HEK293 (cell line): ENCODE measurements at regions not wholly inside any gene's neighbourhood (a gene's known extent, or its start where the extent isn't known, plus 50 kb on each side); places are given as distances from the start of the nearest gene placed in this dataset.

ENCODE experiments used
- CTCF ChIA-PET: fragments of 350-600 bp; formaldehyde crosslinking; extraction: SDS; loops from one replicate; lab custom pipeline; 2021; ENCODE audit warnings: antibody characterized with exemption; lab: Yijun Ruan, JAX
- POLR2A ChIA-PET: fragments of 300-600 bp; formaldehyde crosslinking; extraction: SDS; loops from one replicate; lab custom pipeline; 2020; ENCODE audit warnings: antibody characterized with exemption, inconsistent platforms; lab: Yijun Ruan, JAX
- H3K27ac ChIP-seq: fragments of 200-500 bp; sonication (Bioruptor generic); 2 replicates; pipeline ENCODE4 v1.5.1; 2014; ENCODE audit warnings: low read depth, low read length, control low read depth, inconsistent platforms; ENCODE audit errors: extremely low read depth
- H3K36me3 ChIP-seq, 2 experiments: fragments of 200-500 bp in 1 of 2; sonication (Bioruptor generic) in 1 of 2; 1 replicate in 1 of 2; 2 replicates in 1 of 2; pipeline ENCODE4 v1.5.1; 2014 to 2017; ENCODE audit warnings: inconsistent platforms in 2 of 2, low read length in 2 of 2; ENCODE audit not compliant: control insufficient read depth in 2 of 2, insufficient read depth in 1 of 2
- H3K4me1 ChIP-seq: fragments of 200-500 bp; sonication (Bioruptor generic); 2 replicates; pipeline ENCODE4 v1.5.1; 2014; ENCODE audit warnings: mild to moderate bottlenecking, low read length, inconsistent platforms; ENCODE audit not compliant: control insufficient read depth, insufficient read depth
- H3K4me3 ChIP-seq: 2 replicates; pipeline ENCODE4 v1.5.1; 2011; ENCODE audit warnings: low read depth, mild to moderate bottlenecking, control low read depth, low read length, moderate library complexity
- H3K9me3 ChIP-seq: fragments of 200-500 bp; sonication (Bioruptor generic); 2 replicates; pipeline ENCODE4 v1.5.1; 2014; ENCODE audit warnings: low read depth, low read length, inconsistent platforms; ENCODE audit not compliant: control insufficient read depth, insufficient read depth
- SCRT1 ChIP-seq: fragments of 450-650 bp; formaldehyde crosslinking; IDR thresholded peaks from 2 replicates; pipeline ENCODE4 v1.5.1; 2016; ENCODE audit warnings: missing biosample characterization, missing genetic modification characterization, borderline replicate concordance
- TRIM28 ChIP-seq: IDR thresholded peaks from 2 replicates; pipeline ENCODE4 v1.6.1; 2011; ENCODE audit warnings: low read length, control low read depth, borderline replicate concordance
- ZBTB1 ChIP-seq: fragments of 450-650 bp; formaldehyde crosslinking; IDR thresholded peaks from 2 replicates; pipeline ENCODE4 v1.5.1; 2016; ENCODE audit warnings: missing biosample characterization, missing genetic modification characterization
- ZFP37 ChIP-seq: fragments of 450-650 bp; formaldehyde crosslinking; IDR thresholded peaks from 2 replicates; pipeline ENCODE4 v1.5.1; 2016; ENCODE audit warnings: missing biosample characterization, missing genetic modification characterization
- ZFP41 ChIP-seq: fragments of 450-650 bp; formaldehyde crosslinking; IDR thresholded peaks from 2 replicates; pipeline ENCODE4 v1.5.1; 2016; ENCODE audit warnings: missing biosample characterization, missing genetic modification characterization, borderline replicate concordance
- ZNF10 ChIP-seq: fragments of 450-650 bp; formaldehyde crosslinking; IDR thresholded peaks from 2 replicates; pipeline ENCODE4 v1.5.1; 2017; ENCODE audit warnings: missing biosample characterization, missing genetic modification characterization
- ZNF248 ChIP-seq: fragments of 450-650 bp; formaldehyde crosslinking; IDR thresholded peaks from 2 replicates; pipeline ENCODE4 v1.5.1; 2017; ENCODE audit warnings: missing biosample characterization, missing genetic modification characterization
- ZNF335 ChIP-seq: fragments of 450-650 bp; formaldehyde crosslinking; conservative IDR thresholded peaks from 2 replicates; pipeline ENCODE4 v1.5.1; 2016; ENCODE audit warnings: missing biosample characterization, missing genetic modification characterization
- ZNF391 ChIP-seq: fragments of 450-650 bp; formaldehyde crosslinking; IDR thresholded peaks from 2 replicates; pipeline ENCODE4 v1.5.1; 2016; ENCODE audit warnings: low read depth, missing biosample characterization, missing genetic modification characterization, borderline replicate concordance
- ZNF48 ChIP-seq: fragments of 450-650 bp; formaldehyde crosslinking; IDR thresholded peaks from 2 replicates; pipeline ENCODE4 v1.5.1; 2016; ENCODE audit warnings: missing biosample characterization, missing genetic modification characterization
- ZNF548 ChIP-seq: fragments of 450-650 bp; formaldehyde crosslinking; IDR thresholded peaks from 2 replicates; pipeline ENCODE4 v1.5.1; 2016; ENCODE audit warnings: missing biosample characterization, missing genetic modification characterization
- ZNF549 ChIP-seq: fragments of 450-650 bp; IDR thresholded peaks from 2 replicates; pipeline ENCODE4 v1.5.1; 2018; ENCODE audit warnings: missing biosample characterization, missing genetic modification characterization, mild to moderate bottlenecking, inconsistent platforms, moderate library complexity
- ZNF585B ChIP-seq: fragments of 450-650 bp; formaldehyde crosslinking; IDR thresholded peaks from 2 replicates; pipeline ENCODE4 v1.5.1; 2016; ENCODE audit warnings: missing biosample characterization, missing genetic modification characterization
- ZNF621 ChIP-seq: fragments of 450-650 bp; formaldehyde crosslinking; IDR thresholded peaks from 2 replicates; pipeline ENCODE4 v1.5.1; 2017; ENCODE audit warnings: missing biosample characterization, missing genetic modification characterization
- ZNF660 ChIP-seq: fragments of 450-650 bp; IDR thresholded peaks from 2 replicates; pipeline ENCODE4 v1.5.1; 2018; ENCODE audit warnings: missing biosample characterization, mild to moderate bottlenecking, missing genetic modification characterization
- ZNF747 ChIP-seq: fragments of 450-650 bp; formaldehyde crosslinking; IDR thresholded peaks from 2 replicates; pipeline ENCODE4 v1.5.1; 2016; ENCODE audit warnings: missing biosample characterization, missing genetic modification characterization
- TF ChIP-seq, protein P1 (sequence below): fragments of 450-650 bp; formaldehyde crosslinking; IDR thresholded peaks from 2 replicates; pipeline ENCODE4 v1.5.0; 2017; ENCODE audit warnings: missing biosample characterization, missing genetic modification characterization, borderline replicate concordance
- TF ChIP-seq, protein P2 (sequence below): fragments of 450-650 bp; formaldehyde crosslinking; IDR thresholded peaks from 2 replicates; pipeline ENCODE4 v1.5.1; 2016; ENCODE audit warnings: missing biosample characterization, missing genetic modification characterization

DNA sequence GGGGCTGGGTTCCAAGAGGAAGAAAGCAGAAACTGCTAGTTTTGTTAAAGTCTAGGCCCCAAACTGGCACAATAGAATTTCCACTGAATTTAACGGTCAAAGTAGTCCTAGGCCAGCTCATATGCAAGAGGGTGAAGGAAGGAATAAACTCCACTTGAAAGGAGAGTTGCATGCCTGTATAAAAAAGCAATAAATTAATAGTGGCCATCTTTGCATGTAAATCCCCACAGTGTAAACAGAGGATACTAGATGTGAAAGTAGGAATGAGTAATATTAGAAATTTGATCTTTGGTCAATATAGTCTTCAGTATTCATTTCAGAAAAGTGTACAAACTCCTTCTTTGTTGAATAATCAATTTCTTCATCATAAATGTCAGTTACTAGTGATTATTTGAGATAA lies 403.1 kb downstream of the TMEM232 start:
- no peaks in the 10 kb centered on the region for H3K4me1 ChIP-seq
- TF ChIP-seq ZFP37 (tag by site-specific recombination) (no peak), ZNF248 (no peak), ZBTB1 (no peak), ZNF48 (tag by site-specific recombination) (no peak), ZNF621 (tag by site-specific recombination) (no peak), ZNF747 (no peak)
- TF ChIP-seq, protein P1, sequence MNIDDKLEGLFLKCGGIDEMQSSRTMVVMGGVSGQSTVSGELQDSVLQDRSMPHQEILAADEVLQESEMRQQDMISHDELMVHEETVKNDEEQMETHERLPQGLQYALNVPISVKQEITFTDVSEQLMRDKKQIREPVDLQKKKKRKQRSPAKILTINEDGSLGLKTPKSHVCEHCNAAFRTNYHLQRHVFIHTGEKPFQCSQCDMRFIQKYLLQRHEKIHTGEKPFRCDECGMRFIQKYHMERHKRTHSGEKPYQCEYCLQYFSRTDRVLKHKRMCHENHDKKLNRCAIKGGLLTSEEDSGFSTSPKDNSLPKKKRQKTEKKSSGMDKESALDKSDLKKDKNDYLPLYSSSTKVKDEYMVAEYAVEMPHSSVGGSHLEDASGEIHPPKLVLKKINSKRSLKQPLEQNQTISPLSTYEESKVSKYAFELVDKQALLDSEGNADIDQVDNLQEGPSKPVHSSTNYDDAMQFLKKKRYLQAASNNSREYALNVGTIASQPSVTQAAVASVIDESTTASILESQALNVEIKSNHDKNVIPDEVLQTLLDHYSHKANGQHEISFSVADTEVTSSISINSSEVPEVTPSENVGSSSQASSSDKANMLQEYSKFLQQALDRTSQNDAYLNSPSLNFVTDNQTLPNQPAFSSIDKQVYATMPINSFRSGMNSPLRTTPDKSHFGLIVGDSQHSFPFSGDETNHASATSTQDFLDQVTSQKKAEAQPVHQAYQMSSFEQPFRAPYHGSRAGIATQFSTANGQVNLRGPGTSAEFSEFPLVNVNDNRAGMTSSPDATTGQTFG (tag by site-specific recombination) = no peak
- TF ChIP-seq, protein P2, sequence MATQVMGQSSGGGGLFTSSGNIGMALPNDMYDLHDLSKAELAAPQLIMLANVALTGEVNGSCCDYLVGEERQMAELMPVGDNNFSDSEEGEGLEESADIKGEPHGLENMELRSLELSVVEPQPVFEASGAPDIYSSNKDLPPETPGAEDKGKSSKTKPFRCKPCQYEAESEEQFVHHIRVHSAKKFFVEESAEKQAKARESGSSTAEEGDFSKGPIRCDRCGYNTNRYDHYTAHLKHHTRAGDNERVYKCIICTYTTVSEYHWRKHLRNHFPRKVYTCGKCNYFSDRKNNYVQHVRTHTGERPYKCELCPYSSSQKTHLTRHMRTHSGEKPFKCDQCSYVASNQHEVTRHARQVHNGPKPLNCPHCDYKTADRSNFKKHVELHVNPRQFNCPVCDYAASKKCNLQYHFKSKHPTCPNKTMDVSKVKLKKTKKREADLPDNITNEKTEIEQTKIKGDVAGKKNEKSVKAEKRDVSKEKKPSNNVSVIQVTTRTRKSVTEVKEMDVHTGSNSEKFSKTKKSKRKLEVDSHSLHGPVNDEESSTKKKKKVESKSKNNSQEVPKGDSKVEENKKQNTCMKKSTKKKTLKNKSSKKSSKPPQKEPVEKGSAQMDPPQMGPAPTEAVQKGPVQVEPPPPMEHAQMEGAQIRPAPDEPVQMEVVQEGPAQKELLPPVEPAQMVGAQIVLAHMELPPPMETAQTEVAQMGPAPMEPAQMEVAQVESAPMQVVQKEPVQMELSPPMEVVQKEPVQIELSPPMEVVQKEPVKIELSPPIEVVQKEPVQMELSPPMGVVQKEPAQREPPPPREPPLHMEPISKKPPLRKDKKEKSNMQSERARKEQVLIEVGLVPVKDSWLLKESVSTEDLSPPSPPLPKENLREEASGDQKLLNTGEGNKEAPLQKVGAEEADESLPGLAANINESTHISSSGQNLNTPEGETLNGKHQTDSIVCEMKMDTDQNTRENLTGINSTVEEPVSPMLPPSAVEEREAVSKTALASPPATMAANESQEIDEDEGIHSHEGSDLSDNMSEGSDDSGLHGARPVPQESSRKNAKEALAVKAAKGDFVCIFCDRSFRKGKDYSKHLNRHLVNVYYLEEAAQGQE (tag by site-specific recombination) = no peak
- no peak overlapping the region for H3K27ac ChIP-seq
- ChIA-PET POLR2A (no interaction called here), CTCF (no interaction called here)
- H3K36me3 ChIP-seq = no peaks in the 10 kb centered on the region
- H3K4me3 ChIP-seq = no peak overlapping the region
- no peaks in the 10 kb centered on the region for H3K9me3 ChIP-seq

DNA sequence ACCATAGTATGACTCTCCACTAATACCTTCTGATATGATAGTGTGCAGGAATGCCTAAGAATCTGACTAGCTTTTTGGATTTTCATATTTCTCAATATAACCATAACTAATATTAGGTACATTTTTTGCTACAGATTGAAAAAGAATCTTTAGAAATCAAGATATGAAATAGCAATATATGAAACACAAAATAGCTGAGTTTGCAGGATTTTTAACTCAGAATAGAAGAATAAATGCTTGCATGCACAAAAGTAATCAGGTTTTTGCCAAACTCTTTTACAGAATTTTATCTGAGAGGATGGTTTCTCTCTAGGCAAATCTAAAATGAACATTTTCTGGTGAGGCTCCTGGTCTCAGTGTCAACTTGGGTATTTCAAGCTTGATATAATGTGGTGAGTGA lies 402.6 kb downstream of the TMEM232 start:
- POLR2A ChIA-PET = no interaction called here
- no peaks in the 10 kb centered on the region for H3K9me3 ChIP-seq
- no peak overlapping the region for H3K4me3 ChIP-seq
- H3K4me1 ChIP-seq = no peaks in the 10 kb centered on the region
- H3K27ac ChIP-seq = no peak overlapping the region
- CTCF ChIA-PET = no interaction called here
- no peaks in the 10 kb centered on the region for H3K36me3 ChIP-seq
- TF ChIP-seq SCRT1 (tag by site-specific recombination) (no peak), ZNF548 (tag by site-specific recombination) (no peak), ZNF549 (tag by site-specific recombination) (no peak)
- TF ChIP-seq, protein P1 (tag by site-specific recombination) = no peak
- TF ChIP-seq, all 188 proteins: peak for 0

DNA sequence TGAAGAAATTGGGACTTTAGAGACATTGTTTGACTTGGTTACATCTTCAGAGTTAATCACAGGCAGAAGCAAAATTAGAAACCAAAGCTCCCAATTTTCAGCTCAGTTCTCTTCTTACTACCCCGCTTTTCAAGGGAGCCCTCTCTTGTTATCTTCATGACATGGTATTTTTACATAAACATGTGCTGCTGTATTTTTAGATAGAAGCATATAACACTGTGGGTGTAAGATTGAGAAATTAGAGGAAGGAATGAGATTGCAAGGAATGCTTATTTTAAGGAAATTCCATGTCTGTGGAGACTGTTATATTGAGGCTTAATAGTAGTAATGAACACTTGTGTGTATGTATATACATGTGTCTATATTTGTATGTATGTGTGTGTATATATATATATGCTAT lies 401.6 kb downstream of the TMEM232 start:
- POLR2A ChIA-PET = no interaction called here
- Histone ChIP-seq H3K9me3 (no peaks in the 10 kb centered on the region), H3K27ac (no peak overlapping the region), H3K36me3 (no peaks in the 10 kb centered on the region), H3K4me1 (no peaks in the 10 kb centered on the region), H3K4me3 (no peak overlapping the region)
- CTCF ChIA-PET = interaction anchor here (0.6 kb wide), 1 partner anchor 711 kb away, joined by 3 read pairs; no protein-coding TSS in a partner anchor
- no peak for TF ChIP-seq ZNF10 (tag by site-specific recombination)
- TF ChIP-seq ZNF335 = no peak
- TF ChIP-seq ZNF660 (tag by site-specific recombination) = no peak
- no peak for TF ChIP-seq ZNF585B
- no peak for TF ChIP-seq TRIM28
- no peak for TF ChIP-seq ZNF391 (tag by site-specific recombination)
- no peak for TF ChIP-seq ZFP41 (tag by site-specific recombination)
